Panc1 (cell line): ENCODE measurements at regions not wholly inside any gene's neighbourhood (a gene's known extent, or its start where the extent isn't known, plus 50 kb on each side); places are given as distances from the start of the nearest gene placed in this dataset.

Experiments
- POLR2AphosphoS5 ChIP-seq: IDR thresholded peaks from 2 replicates; pipeline ENCODE4 v1.6.1; 2012; ENCODE audit warnings: mild to moderate bottlenecking, low read depth, low read length, moderate library complexity
- TF ChIP-seq, protein P1 (sequence below): fragments of 450-650 bp; IDR thresholded peaks from 2 replicates; pipeline ENCODE4 v1.5.1; 2017; ENCODE audit warnings: mild to moderate bottlenecking

DNA sequence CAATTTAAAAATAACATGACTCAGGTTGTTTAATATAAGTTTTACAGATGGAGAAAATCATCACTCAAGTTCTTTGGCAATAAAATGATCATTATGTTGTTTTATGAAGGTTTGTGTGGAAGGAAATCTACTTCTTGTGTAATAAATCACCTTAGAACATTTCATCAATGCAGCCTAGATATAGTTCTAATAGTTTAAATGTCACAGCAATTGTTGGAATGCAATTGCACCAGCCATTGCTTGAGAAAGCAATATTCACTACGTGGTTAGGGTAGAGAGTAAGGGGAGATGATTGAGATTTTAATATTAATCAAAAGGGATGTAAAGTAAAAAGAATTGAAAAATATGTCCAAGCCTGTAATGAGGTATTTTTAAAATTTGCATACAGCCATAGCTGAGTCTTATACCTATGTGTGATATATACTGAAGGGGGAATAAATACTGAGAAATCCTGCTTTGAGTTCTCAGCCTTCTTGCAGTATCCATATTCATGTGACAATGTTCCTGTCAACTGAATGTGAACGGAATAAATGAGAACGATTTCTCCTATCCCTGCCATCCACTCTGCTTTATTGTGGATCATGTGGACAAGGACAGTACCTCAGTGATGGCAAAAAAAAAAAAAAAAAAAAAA lies 257.9 kb downstream of the OTOL1 start:
- TF ChIP-seq, protein P1, sequence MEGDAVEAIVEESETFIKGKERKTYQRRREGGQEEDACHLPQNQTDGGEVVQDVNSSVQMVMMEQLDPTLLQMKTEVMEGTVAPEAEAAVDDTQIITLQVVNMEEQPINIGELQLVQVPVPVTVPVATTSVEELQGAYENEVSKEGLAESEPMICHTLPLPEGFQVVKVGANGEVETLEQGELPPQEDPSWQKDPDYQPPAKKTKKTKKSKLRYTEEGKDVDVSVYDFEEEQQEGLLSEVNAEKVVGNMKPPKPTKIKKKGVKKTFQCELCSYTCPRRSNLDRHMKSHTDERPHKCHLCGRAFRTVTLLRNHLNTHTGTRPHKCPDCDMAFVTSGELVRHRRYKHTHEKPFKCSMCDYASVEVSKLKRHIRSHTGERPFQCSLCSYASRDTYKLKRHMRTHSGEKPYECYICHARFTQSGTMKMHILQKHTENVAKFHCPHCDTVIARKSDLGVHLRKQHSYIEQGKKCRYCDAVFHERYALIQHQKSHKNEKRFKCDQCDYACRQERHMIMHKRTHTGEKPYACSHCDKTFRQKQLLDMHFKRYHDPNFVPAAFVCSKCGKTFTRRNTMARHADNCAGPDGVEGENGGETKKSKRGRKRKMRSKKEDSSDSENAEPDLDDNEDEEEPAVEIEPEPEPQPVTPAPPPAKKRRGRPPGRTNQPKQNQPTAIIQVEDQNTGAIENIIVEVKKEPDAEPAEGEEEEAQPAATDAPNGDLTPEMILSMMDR: no peak
- no peak for TF ChIP-seq POLR2AphosphoS5
